Small intestine (tissue), 7 donors: ENCODE measurements at regions not wholly inside any gene's neighbourhood (a gene's known extent, or its start where the extent isn't known, plus 50 kb on each side); places are given as distances from the start of the nearest gene placed in this dataset.

Experiments used
- DNase-seq, 2 donors: peaks; one replicate each; pipeline versions ENCODE4 v3.0.0 to v3.0.0-alpha.2; 2013
- FAIRE-seq: peaks from 2 replicates; lab custom pipeline; 2012; peaks lifted over from hg19 to GRCh38; lab: Jason Lieb, UNC
- H3K27ac ChIP-seq, 3 donors: one replicate each; pipeline ENCODE4 v1.5.1; 2013; ENCODE audit warnings: low read length in 2 of 3, mild to moderate bottlenecking in 2 of 3, control low read depth in 1 of 3, inconsistent platforms in 1 of 3, low read depth in 1 of 3, moderate library complexity in 1 of 3
- H3K27me3 ChIP-seq, 3 donors: one replicate each; pipeline ENCODE4 v1.6.1; 2013; ENCODE audit warnings: low read length in 3 of 3, inconsistent platforms in 1 of 3; ENCODE audit not compliant: control insufficient read depth in 3 of 3, insufficient read depth in 3 of 3
- H3K36me3 ChIP-seq, 3 donors: one replicate each; pipeline ENCODE4 v1.6.1; 2013; ENCODE audit warnings: low read length in 3 of 3, inconsistent platforms in 1 of 3, low read depth in 1 of 3, mild to moderate bottlenecking in 1 of 3, moderate library complexity in 1 of 3; ENCODE audit not compliant: control insufficient read depth in 3 of 3, insufficient read depth in 2 of 3
- H3K4me1 ChIP-seq, 3 donors: one replicate each; pipeline ENCODE4 v1.6.1; 2013; ENCODE audit warnings: low read length in 2 of 3, inconsistent platforms in 1 of 3, low read depth in 1 of 3, mild to moderate bottlenecking in 1 of 3, moderate library complexity in 1 of 3; ENCODE audit not compliant: control insufficient read depth in 3 of 3, insufficient read depth in 2 of 3
- H3K4me3 ChIP-seq, 3 donors: one replicate each; pipeline ENCODE4 v1.5.1; 2013; ENCODE audit warnings: low read length in 3 of 3, control low read depth in 1 of 3, inconsistent platforms in 1 of 3, low read depth in 1 of 3, mild to moderate bottlenecking in 1 of 3, moderate library complexity in 1 of 3
- H3K9me3 ChIP-seq, 2 donors: one replicate each; pipeline ENCODE4 v1.6.1; 2013; ENCODE audit warnings: low read depth in 1 of 2, low read length in 1 of 2; ENCODE audit not compliant: control insufficient read depth in 2 of 2, insufficient read depth in 1 of 2
- WGBS, 3 donors: extraction: QIAGEN DNeasy Blood & Tissue Kit; methylation state at CpG; one replicate each; pipeline ENCODE4 v1.1.7; 2013; 5-methylcytosine and 5-hydroxymethylcytosine counted together
- donor health status: healthy with polysubstance abuse.
- donor health status: control.
- donor health status: control.
- donor health status: Bipolar disorder and iron deficiency.
- donor health status: healthy.

DNA sequence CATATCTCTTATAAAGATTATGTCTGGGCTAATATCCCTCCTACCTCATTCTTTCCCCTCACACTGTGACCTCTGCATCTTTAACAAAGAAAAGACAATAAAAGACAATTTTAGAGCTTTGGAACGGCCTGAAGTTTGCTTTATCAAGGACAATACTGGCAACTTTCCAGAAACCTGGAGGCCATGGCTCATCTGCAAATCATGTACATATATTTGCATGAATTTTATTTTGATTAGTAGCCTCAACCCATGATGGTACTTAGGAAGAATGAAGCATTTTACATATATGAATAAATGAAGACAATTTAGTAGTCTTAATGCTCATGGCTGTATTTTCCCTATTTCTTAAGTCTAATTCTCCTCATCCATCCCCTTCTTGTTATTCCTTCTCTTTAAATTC lies 612.2 kb upstream of the CXADR start:
- no peak for DNase-seq
- no peaks in the 10 kb centered on the region for H3K36me3 ChIP-seq
- WGBS, 3 donors, result 15 to 41% (median 17%) methylated on average over 1 of the region's 1 CpG
- no peak overlapping the region for H3K27ac ChIP-seq
- no peaks in the 10 kb centered on the region for H3K9me3 ChIP-seq
- FAIRE-seq, result no peak
- no peaks in the 10 kb centered on the region for H3K27me3 ChIP-seq
- no peak overlapping the region for H3K4me3 ChIP-seq
- H3K4me1 ChIP-seq, result no peaks in the 10 kb centered on the region

DNA sequence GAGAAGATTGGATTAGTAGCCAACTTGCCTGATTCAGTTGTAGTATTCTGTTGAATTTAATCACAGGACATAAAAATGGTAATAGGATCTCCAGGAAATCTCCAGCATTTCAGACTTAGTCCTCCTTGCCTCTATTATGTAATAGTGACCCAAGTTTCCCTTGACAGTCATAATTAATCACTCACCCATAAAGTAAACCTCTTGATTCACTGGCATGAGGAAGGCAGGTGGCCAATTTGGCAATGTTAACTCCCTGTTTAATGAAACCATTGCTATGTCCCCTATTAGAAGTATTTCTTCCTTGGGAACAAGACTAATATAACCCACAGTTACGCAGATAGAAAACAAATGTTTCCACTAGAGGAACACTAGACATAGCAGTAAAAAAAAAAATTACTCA lies 604.8 kb upstream of the CXADR start:
- WGBS, 3 donors, result 71 to 86% (median 83%) methylated on average over 1 of the region's 1 CpG
- no peaks in the 10 kb centered on the region for H3K27me3 ChIP-seq
- DNase-seq (no peak), FAIRE-seq (no peak)
- no peaks in the 10 kb centered on the region for H3K36me3 ChIP-seq
- no peak overlapping the region for H3K27ac ChIP-seq
- no peaks in the 10 kb centered on the region for H3K9me3 ChIP-seq
- no peaks in the 10 kb centered on the region for H3K4me1 ChIP-seq
- H3K4me3 ChIP-seq, result no peak overlapping the region

DNA sequence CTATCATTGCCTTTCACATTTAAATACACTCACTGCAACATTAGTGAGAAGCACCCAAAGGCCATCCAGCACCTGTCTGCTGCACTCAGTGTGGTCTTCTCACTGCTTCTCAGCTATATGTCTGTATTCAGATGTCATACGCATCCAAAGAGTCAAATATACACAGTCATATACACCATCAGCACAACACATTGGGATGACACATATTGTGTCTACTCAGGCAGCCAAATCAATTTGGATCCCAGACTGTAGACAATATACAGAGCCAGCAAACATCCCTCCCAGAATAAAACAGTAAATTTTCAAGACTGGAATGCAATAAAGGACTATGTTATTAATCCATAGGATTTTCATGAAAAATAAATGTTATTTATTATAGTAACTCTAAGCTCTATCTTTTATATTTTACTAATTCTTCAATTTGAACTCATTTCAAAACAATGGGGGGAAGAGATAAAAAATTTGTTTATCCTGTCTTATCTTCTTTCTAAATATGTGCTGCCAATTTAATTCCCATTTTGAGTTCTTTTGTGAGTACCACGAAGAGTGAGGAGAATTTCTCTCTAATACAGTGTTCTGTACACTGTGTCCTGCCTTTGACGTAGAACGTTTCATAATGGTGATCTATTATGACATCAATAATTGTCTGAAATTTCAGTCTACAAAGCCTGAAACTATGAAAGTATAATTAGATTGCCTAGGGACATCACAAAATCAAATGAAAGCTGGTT lies 602.2 kb upstream of the CXADR start:
- no peaks in the 10 kb centered on the region for H3K9me3 ChIP-seq
- WGBS, 3 donors, result 63 to 74% (median 68%) methylated on average over 4 of the region's 4 CpGs
- no peak overlapping the region for H3K27ac ChIP-seq
- no peaks in the 10 kb centered on the region for H3K4me1 ChIP-seq
- H3K4me3 ChIP-seq, result no peak overlapping the region
- FAIRE-seq (no peak), DNase-seq (no peak)
- no peaks in the 10 kb centered on the region for H3K36me3 ChIP-seq
- no peaks in the 10 kb centered on the region for H3K27me3 ChIP-seq

DNA sequence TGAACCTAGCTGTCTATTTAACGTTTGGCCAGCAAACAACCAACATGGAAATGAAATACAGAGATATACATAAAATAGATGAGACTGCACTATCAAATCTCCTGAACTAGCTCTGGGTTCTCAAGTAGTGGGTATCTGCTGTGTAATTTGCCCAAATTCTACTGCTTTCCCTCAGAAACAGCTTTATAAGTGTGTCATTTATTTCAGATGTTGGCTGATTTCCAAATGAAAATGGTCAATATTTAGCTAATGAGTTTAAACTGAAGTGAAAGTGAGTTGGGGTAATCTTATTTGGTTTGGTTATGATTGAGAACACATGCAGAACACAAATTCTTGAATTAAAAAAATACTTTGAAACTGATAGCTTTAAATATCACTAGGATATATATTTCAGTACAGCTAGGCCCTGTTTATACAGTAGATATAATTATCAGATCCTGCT lies 601.7 kb upstream of the CXADR start:
- H3K27ac ChIP-seq, result no peak overlapping the region
- no peaks in the 10 kb centered on the region for H3K9me3 ChIP-seq
- no peaks in the 10 kb centered on the region for H3K27me3 ChIP-seq
- no peak for DNase-seq
- H3K36me3 ChIP-seq, result no peaks in the 10 kb centered on the region
- H3K4me3 ChIP-seq, result no peak overlapping the region
- WGBS, 3 donors, result 66 to 77% (median 76%) methylated on average over 1 of the region's 1 CpG
- FAIRE-seq, result no peak
- no peaks in the 10 kb centered on the region for H3K4me1 ChIP-seq

DNA sequence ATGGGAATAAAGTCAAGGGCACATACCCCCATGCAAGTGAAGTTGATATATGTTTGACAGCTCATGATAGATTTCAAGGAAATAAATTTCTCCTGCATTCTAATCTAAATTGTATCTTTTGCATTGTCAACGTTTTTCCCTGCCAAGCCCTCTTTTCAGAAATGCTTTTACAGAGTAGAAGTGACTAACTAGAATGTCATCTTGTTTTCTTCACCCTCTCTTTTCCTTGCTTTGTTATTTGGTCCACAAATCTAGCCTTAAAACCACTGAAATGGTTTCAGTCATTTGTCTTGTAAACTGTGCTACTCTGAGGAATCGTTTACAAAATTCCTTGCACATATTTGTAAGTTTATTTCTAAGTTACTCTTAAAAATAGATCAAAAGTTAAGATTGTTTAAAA lies 600.8 kb upstream of the CXADR start:
- WGBS, 3 donors, result 20 to 36% (median 29%) methylated on average over 2 of the region's 2 CpGs
- Histone ChIP-seq H3K4me3 (no peak overlapping the region), H3K4me1 (no peaks in the 10 kb centered on the region), H3K27me3 (no peaks in the 10 kb centered on the region), H3K9me3 (no peaks in the 10 kb centered on the region), H3K36me3 (no peaks in the 10 kb centered on the region), H3K27ac (no peak overlapping the region)
- FAIRE-seq (no peak), DNase-seq (no peak)

DNA sequence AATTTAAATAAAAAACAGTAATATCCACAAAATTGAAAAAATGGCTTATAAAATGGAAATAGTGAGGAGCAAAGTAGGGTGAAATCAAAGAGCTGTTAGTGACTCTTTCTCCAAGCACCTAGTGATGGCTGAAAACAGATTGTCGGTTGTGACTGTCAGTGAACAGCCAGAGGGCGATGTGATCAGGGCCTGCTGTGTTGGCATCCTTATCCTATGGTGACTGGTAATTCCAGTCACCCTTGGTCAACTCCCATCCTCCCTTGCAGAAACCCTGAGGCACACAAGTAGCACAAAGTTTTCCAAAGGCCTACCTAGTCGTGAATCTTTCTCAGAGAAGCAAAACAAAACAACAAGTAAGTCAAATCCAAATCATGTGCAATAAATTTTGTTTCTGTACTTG lies 599.8 kb upstream of the CXADR start:
- no peak overlapping the region for H3K27ac ChIP-seq
- H3K4me3 ChIP-seq, result no peak overlapping the region
- H3K4me1 ChIP-seq, result no peaks in the 10 kb centered on the region
- no peak for FAIRE-seq
- no peaks in the 10 kb centered on the region for H3K27me3 ChIP-seq
- H3K9me3 ChIP-seq, result no peaks in the 10 kb centered on the region
- no peak for DNase-seq
- 42 to 66% (median 54%) methylated on average over 3 of the region's 3 CpGs for WGBS, 3 donors
- H3K36me3 ChIP-seq, result no peaks in the 10 kb centered on the region

DNA sequence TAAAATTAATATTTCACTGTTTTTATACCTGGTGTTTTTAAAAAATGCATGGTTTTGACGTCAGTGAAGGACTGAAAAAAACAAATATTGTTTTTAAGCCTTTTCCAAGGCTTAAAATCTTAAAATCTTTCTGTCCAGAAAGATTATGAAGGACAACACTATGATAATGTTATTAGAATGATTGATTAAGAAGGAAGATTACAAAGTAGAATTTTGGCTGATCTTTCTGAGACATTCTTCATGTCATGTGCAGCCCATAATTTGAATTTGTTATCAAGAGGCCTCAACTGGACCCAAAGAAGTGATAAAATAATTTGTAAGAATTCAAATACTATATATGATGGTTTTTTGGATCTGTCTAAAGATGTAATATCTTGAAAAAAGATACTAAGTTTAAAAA lies 584.4 kb upstream of the CXADR start:
- no peak for FAIRE-seq

DNA sequence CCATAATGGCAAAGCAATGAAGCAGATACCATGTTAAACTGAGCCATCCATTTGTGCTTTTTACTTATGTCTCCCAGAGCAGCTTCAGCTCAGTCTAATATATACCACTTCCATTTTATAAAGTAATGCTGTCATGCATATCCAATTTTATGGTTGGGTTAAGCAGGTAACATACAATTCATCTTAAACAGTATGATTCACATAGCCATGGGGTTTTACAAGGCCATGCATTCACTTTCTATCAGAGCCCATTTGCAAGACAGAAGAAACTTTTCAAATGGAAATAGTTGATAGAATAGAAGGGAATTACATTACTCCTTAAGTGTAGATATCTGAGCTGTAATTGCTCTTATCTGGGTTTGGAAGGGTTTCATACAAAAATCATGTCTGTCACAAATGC lies 580.5 kb upstream of the CXADR start:
- no peak for FAIRE-seq
- no peaks in the 10 kb centered on the region for H3K27me3 ChIP-seq
- no peaks in the 10 kb centered on the region for H3K4me1 ChIP-seq
- no peak overlapping the region for H3K4me3 ChIP-seq
- no peaks in the 10 kb centered on the region for H3K9me3 ChIP-seq
- H3K27ac ChIP-seq, result no peak overlapping the region
- DNase-seq, result no peak
- no peaks in the 10 kb centered on the region for H3K36me3 ChIP-seq

More for the DNA sequence above, 584.4 kb upstream of the CXADR start:
- Histone ChIP-seq H3K27me3 (no peaks in the 10 kb centered on the region), H3K4me1 (no peaks in the 10 kb centered on the region), H3K9me3 (no peaks in the 10 kb centered on the region), H3K36me3 (no peaks in the 10 kb centered on the region), H3K27ac (no peak overlapping the region), H3K4me3 (no peak overlapping the region)
- DNase-seq, result no peak
- WGBS, 3 donors, result 0 to 2% (median 0%) methylated on average over 1 of the region's 1 CpG

DNA sequence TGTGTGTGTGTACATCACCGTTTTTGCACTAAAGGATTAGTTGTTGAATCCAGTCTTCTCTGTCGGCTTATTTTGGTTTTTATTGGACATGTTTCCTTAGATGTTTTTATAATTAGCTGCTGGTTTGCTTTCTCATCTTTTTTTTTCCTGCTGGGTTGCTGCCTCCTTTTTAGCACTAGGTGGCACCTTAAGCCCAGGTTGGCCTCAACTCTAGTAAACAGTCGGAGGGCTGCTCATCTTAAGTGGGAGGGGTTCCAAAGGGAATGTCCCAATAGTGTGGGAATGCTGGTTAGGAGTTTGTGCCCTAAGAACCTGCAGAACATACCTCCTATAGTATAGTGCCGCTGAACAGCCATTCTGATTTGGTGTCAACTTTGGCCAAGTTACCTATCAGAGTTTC lies 570.1 kb upstream of the CXADR start:
- FAIRE-seq (no peak), DNase-seq (no peak)
- Histone ChIP-seq H3K36me3 (no peaks in the 10 kb centered on the region), H3K4me3 (no peak overlapping the region), H3K9me3 (peaks cover 0 to 12% of the 10 kb centered on the region in 2 donors), H3K27me3 (no peaks in the 10 kb centered on the region), H3K4me1 (no peaks in the 10 kb centered on the region), H3K27ac (no peak overlapping the region)
- 61 to 64% (median 62%) methylated on average over 4 of the region's 4 CpGs for WGBS, 3 donors
